Germinal center (tissue), 1 donor: ENCODE measurements at regions not wholly inside any gene's neighbourhood (a gene's known extent, or its start where the extent isn't known, plus 50 kb on each side); places are given as distances from the start of the nearest gene placed in this dataset.

Source experiments
- DNase-seq: peaks from one replicate; pipeline ENCODE4 v3.0.0; 2012; ENCODE audit warnings: mixed read lengths, low spot score

- DNase-seq, result no peak
These were observed 521.2 kb downstream of the SHQ1 start for GRCh38 chr3:72327008-72327407.

DNA sequence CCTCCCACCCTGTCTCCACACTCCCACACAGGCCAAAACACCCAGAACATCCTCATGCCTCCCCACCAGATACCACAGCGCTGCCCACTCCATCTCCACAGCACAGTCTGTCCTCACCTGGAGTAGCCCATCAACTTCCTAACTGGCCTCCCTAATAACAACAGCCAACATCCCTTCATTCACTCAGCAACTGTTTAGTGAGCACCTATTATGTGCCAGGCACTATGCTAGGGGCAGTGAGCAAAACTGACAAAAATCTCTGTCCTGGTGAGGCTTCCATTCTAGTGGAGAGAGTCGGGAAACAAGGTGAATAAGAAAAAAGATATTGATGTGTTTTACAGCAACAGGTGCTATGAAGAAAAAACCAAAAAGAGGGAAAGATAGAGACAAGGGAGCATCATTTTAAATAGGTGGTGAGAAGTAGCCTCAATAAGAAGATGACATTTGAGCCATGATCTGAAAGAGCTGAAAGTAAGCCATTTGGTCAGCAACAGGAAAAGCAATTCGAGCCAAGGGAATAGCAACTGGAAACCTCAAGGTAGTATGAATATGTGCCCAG lies 523.9 kb downstream of the SHQ1 start:
- no peak for DNase-seq

- no peak for DNase-seq
These were observed 524.5 kb downstream of the SHQ1 start for GRCh38 chr3:72323773-72324172.

DNA sequence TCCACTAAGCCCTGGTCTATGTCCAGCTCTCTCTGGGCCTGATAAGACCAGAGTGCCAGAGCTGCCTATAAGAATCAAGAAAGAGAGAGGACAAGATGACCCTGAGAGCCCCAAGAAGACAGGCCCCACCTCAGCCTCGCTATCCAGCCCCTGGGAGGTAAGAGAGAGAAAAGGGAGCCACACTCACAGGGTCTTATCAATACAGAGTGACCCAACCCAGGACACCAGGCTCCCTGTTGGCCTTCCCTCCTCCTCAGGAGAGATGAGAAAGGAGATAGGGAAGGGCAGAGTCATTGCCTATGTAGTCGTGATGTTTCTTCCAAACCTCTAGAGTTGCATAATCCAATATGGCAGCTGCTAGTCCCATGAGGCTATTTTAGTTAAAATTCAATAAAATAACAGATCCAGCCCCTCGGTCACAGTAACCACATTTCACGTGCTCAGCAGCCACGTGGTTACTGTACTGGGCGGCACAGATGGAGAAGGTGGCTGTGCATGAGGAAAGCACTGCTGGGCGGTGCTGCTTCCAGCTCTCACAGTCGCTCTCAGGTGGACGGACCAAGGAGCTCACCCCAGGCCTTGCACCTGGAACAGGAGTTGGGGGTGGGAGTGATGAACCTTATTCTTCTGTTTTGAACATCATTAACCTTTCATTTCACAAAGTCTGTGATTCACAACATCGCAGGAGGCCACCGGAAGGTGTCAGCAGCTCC lies 525.8 kb downstream of the SHQ1 start:
- no peak for DNase-seq

DNA sequence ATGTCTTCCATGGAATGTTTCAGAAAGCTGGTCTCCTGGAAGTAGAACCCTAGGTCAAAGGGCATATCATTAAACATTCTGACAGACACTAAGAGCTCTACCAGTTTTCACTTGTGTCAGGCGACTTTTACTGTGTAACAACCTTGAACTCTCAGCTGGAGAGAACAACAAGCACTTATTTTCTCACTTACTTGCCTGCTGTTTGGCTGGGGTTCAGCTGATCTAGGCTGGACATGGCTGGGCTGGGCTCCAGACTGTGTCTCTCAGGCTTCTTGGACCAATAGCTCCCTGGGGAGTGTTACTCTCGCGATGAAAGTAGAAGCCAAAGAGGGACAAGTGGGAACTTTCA lies 527.3 kb downstream of the SHQ1 start:
- no peak for DNase-seq

- DNase-seq, result no peak
These were observed 527.9 kb downstream of the SHQ1 start for GRCh38 chr3:72320095-72320954.

- DNase-seq, result no peak
These were observed 528.8 kb downstream of the SHQ1 start for GRCh38 chr3:72319194-72320094.

DNA sequence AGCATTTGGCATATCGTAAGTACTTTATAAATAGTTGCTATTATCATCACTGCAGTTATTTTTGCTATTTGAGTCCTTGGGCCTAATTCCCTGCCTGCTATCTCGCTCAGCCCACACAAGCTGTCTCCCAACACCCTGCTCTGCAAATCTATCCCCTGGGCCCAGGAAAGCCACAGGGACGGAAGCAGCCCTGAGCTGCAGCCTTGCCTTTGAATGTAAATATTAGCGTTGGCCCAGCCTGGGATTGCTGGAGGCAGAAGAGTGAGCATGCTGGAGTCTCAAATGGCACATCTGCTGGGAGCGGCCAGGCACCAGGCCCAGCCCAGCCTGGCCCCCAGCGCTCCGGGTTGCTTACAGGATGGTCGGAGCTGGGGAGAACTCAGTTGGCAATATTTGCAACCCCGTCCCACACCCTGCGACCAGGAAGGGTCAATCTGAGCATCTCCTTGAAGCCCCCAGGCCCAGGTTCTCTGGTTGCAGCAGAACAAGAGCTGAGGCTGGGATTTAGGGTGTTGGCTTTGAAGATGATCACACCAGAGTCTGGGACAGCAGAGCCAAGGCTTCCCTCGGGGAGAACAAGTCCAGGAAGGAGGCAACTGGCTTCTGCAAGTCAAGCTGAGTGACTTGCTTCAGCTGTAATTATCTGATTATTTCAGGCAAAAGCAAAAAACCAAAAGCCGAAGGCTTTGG lies 529.6 kb downstream of the SHQ1 start:
- DNase-seq, result no peak

DNA sequence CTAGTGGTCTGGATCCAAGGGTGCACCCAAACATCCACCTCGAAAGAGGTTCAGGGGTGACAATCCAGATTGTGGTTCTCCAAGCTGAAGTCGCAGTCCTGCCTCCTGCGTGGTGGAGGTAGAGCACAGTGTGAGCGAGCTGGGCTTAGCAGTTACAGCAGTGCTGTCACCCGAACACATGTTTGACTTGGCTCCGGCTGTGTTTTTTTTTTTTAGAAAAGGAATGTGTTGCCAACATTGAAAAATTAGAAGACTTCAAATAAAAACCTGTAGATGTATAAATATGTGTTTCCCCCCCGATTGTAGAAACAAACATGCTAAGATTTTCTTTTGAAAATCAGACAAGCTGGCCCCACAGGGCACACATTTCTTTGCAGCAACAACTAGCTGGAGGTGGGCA lies 530.8 kb downstream of the SHQ1 start:
- no peak for DNase-seq

- DNase-seq, result no peak
These were observed 531.6 kb downstream of the SHQ1 start for GRCh38 chr3:72316501-72317279.

- no peak for DNase-seq
These were observed 528.4 kb upstream of the PROK2 start for GRCh38 chr3:72313308-72313707.

DNA sequence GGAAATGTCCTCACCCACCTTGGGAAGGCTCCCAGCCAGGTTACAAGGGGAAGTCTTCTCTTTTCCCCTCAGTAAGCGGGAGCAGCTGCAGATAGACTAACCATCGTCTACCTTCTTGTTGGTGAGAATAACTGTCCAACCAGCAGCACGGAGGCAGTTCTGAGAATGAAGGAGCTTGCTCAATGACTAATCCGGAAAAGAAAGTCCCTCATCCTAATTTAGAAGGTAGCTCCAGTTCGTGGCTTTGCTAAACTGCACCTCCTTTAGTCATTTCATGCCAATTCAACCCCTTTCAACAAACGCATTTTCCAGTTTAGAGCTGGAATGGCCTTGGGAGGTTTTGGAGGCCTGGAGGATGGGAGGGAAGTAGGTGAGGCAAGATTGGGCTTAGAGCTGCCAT lies 527.4 kb upstream of the PROK2 start:
- DNase-seq, result no peak

- DNase-seq, result no peak
These were observed 526.5 kb upstream of the PROK2 start for GRCh38 chr3:72311425-72311824.

GRCh38 chr3:72310419-72311380 lies 525.8 kb upstream of the PROK2 start:
- peak; percentile 90 for DNase-seq

DNA sequence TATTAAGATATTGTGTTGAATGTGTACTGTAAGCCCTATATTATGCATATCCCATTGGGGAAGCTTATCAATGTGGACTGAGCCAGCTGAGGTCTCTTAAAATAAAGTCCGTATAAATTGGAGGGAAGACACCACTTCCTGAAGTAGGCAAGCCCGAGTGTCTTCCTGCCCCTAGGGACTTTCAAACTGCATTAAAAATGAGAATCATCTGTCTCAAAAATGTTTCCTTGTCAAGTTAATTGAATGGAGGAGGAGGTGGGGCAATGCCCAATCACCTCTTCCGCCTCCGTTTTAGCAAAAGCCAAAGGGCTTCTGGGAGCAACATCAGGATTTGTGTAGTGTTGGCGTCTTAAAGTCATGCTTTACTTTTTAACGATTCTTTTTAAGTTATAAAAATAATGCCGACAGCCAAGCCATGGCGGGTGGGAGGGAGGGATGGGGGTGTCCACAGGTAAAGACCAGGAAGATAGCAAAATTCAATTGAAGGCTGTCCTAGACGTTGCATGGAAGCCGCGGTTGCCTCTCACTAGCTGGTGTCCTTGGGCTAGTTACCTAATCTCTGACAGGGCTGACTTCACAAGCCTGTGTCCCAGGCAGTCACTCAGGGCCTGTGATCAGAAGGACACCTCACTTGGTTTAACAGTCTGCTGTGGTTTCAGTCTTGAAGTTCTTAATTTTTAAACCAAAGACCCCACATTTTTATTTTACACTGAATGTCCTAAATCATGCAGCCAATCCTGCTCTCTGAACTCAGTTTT lies 524.9 kb upstream of the PROK2 start:
- DNase-seq, result peak; percentile 22

DNA sequence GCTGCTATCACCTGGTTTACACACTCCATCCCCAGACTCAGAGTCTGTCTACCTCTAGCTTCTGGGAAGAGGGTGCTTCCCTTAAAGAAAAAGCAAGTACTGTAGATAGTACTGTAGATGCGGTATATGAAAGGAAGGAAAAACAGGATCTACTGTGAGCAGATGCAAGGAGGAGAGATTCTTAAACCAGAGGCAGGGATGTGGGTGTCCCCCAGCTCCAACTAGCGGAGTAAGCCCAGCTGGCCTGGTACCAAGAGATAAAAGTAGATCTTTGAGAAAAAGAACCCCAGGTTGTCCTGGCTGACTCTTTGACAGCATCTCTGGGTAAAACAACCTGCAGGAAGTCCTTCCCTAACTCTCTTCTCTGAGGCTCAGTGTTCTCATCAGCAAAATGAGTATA lies 523.7 kb upstream of the PROK2 start:
- DNase-seq, result no peak

GRCh38 chr3:72307438-72308115 lies 522.6 kb upstream of the PROK2 start:
- no peak for DNase-seq

DNA sequence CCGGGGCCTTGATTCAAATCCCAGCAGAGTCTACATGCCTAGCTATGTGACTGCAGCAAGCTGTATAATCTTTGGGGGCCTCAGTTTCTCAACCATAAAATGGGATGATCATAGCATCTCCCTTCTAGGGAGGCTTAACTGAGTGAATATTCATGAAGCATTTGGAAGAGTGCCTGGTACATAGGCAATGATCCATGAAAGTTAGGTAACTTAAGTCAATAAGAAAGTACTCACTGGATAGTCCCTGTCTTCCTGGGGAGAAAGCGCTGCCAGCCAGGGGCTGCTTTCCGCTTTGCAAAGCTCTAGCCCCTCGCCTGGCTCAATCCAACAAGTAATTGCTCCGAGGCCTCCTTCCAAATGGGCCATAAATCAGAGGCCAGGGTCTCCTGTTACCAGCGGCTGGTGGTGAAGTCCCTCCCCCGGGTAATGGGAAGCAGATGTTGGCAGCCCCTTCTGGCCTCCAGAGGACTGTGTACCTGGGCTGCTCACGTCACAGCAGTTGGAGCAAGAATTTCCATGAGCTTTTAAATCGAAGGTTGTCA lies 521.9 kb upstream of the PROK2 start:
- no peak for DNase-seq
